ENCODE measurements at regions not wholly inside any gene's neighbourhood (a gene's known extent, or its start where the extent isn't known, plus 50 kb on each side); places are given as distances from the start of the nearest gene placed in this dataset.

GRCh38 chr20:19923762-19924161 is 93.4 kb upstream of the NAA20 start:
- DNase-seq (ENCODE audit: low spot score) (no peak), FAIRE-seq (no peak)

GRCh38 chr20:19924255-19924654 is 92.9 kb upstream of the NAA20 start:
- FAIRE-seq = no peak

GRCh38 chr20:19926591-19926990 is 90.6 kb upstream of the NAA20 start:
- no peak for FAIRE-seq
- no peak for DNase-seq (ENCODE audit: low spot score)

More at GRCh38 chr20:19924255-19924654, 92.9 kb upstream of the NAA20 start:
- DNase-seq (ENCODE audit: low spot score) = no peak

- DNase-seq (ENCODE audit: low spot score) (no peak), FAIRE-seq (no peak)
Observed at GRCh38 chr20:19928328-19929011, 88.7 kb upstream of the NAA20 start.

- no peak for FAIRE-seq
- DNase-seq (ENCODE audit: low spot score) = no peak
Observed at GRCh38 chr20:19929012-19929360, 88.2 kb upstream of the NAA20 start.

GRCh38 chr20:19929481-19930145 is 87.5 kb upstream of the NAA20 start:
- FAIRE-seq = no peak
- no peak for DNase-seq (ENCODE audit: low spot score)

GRCh38 chr20:19930426-19930825 is 86.7 kb upstream of the NAA20 start:
- DNase-seq (ENCODE audit: low spot score) (no peak), FAIRE-seq (no peak)

GRCh38 chr20:19932170-19932667 is 84.9 kb upstream of the NAA20 start:
- no peak for DNase-seq (ENCODE audit: low spot score)
- no peak for FAIRE-seq

- no peak for FAIRE-seq
- DNase-seq (ENCODE audit: low spot score) = no peak
Observed at GRCh38 chr20:19934792-19935491, 82.2 kb upstream of the NAA20 start.

GRCh38 chr20:19935842-19936241 is 81.3 kb upstream of the NAA20 start:
- no peak for DNase-seq (ENCODE audit: low spot score)
- FAIRE-seq = no peak

- no peak for FAIRE-seq
- no peak for DNase-seq (ENCODE audit: low spot score)
Observed at GRCh38 chr20:19936466-19937200, 80.5 kb upstream of the NAA20 start.

- no peak for FAIRE-seq
- no peak for DNase-seq (ENCODE audit: low spot score)
Observed at GRCh38 chr20:19937218-19937617, 79.9 kb upstream of the NAA20 start.

GRCh38 chr20:19937651-19938420 is 79.3 kb upstream of the NAA20 start:
- no peak for DNase-seq (ENCODE audit: low spot score)
- no peak for FAIRE-seq

- DNase-seq (ENCODE audit: low spot score) (no peak), FAIRE-seq (no peak)
Observed at GRCh38 chr20:19938421-19939090, 78.6 kb upstream of the NAA20 start.

- no peak for DNase-seq (ENCODE audit: low spot score)
- FAIRE-seq = no peak
Observed at GRCh38 chr20:19940988-19941460, 76.1 kb upstream of the NAA20 start.

- DNase-seq (ENCODE audit: low spot score) = no peak
- FAIRE-seq = no peak
Observed at GRCh38 chr20:19942611-19943010, 74.6 kb upstream of the NAA20 start.

GRCh38 chr20:19943061-19943521 is 74.1 kb upstream of the NAA20 start:
- no peak for FAIRE-seq
- no peak for DNase-seq (ENCODE audit: low spot score)

- DNase-seq (ENCODE audit: low spot score) (peak; percentile 32), FAIRE-seq (peak; percentile 58)
Observed at GRCh38 chr20:19944772-19945459, 72.2 kb upstream of the NAA20 start.

Data from RCC 7860 (cell line).